Keratinocyte (primary cell): ENCODE measurements at regions not wholly inside any gene's neighbourhood (a gene's known extent, or its start where the extent isn't known, plus 50 kb on each side); places are given as distances from the start of the nearest gene placed in this dataset.

Experiments
- DNase-seq: peaks from one replicate; pipeline ENCODE4 v3.0.0-alpha.2; 2011; ENCODE audit warnings: low read depth, missing footprints, low spot score
- FAIRE-seq: peaks from 2 replicates; lab custom pipeline; 2011; peaks lifted over from hg19 to GRCh38; lab: Jason Lieb, UNC
- H2AFZ ChIP-seq: 2 replicates; pipeline ENCODE4 v1.6.0; 2012; ENCODE audit warnings: low read length, control low read depth, inconsistent platforms; ENCODE audit not compliant: control insufficient read depth
- H3K27ac ChIP-seq: 2 replicates; pipeline ENCODE4 v1.5.1; 2011; ENCODE audit warnings: low read length; ENCODE audit not compliant: control insufficient read depth, insufficient read depth
- H3K27me3 ChIP-seq: 3 replicates; pipeline ENCODE4 v1.6.0; 2011; ENCODE audit warnings: low read length; ENCODE audit not compliant: control insufficient read depth, insufficient read depth; ENCODE audit errors: extremely low read depth
- H3K36me3 ChIP-seq, 2 experiments: 2 replicates in 1 of 2; 3 replicates in 1 of 2; pipeline ENCODE4 v1.5.1; 2011; ENCODE audit warnings: low read length in 2 of 2, mild to moderate bottlenecking in 1 of 2; ENCODE audit not compliant: control insufficient read depth in 2 of 2, insufficient read depth in 2 of 2; ENCODE audit errors: extremely low read depth in 1 of 2
- H3K4me1 ChIP-seq: 3 replicates; pipeline ENCODE4 v1.5.1; 2011; ENCODE audit warnings: low read length; ENCODE audit not compliant: control insufficient read depth, insufficient read depth; ENCODE audit errors: extremely low read depth
- H3K4me2 ChIP-seq: 3 replicates; pipeline ENCODE4 v1.6.0; 2011; ENCODE audit warnings: low read depth, low read length; ENCODE audit not compliant: control insufficient read depth, insufficient read depth; ENCODE audit errors: extremely low read depth
- H3K4me3 ChIP-seq, 3 experiments: fragments of 200-600 bp in 1 of 3; sonication (generic) in 1 of 3; 2 replicates in 2 of 3; 3 replicates in 1 of 3; pipeline ENCODE4 v1.5.1; 2011 to 2016; ENCODE audit warnings: low read length in 3 of 3, mild to moderate bottlenecking in 3 of 3, control low read depth in 2 of 3, inconsistent platforms in 1 of 3, low read depth in 1 of 3, mixed read lengths in 1 of 3, mixed run types in 1 of 3, moderate library complexity in 1 of 3; ENCODE audit not compliant: control insufficient read depth in 2 of 3, insufficient read depth in 2 of 3; ENCODE audit errors: extremely low read depth in 1 of 3
- H3K79me2 ChIP-seq: 2 replicates; pipeline ENCODE4 v1.6.0; 2012; ENCODE audit warnings: low read length; ENCODE audit not compliant: control insufficient read depth, insufficient read depth
- H3K9ac ChIP-seq: 3 replicates; pipeline ENCODE4 v1.6.0; 2011; ENCODE audit warnings: low read length; ENCODE audit not compliant: control insufficient read depth, insufficient read depth; ENCODE audit errors: extremely low read depth
- H3K9me1 ChIP-seq: 3 replicates; pipeline ENCODE4 v1.6.0; 2011; ENCODE audit warnings: low read length; ENCODE audit not compliant: control insufficient read depth, insufficient read depth; ENCODE audit errors: extremely low read depth
- H3K9me3 ChIP-seq: 2 replicates; pipeline ENCODE4 v1.5.1; 2012; ENCODE audit warnings: low read depth, low read length; ENCODE audit not compliant: control insufficient read depth
- H4K20me1 ChIP-seq: 3 replicates; pipeline ENCODE4 v1.6.0; 2011; ENCODE audit warnings: low read length; ENCODE audit not compliant: control insufficient read depth, insufficient read depth; ENCODE audit errors: extremely low read depth
- EZH2 ChIP-seq: IDR thresholded peaks from one replicate; pipeline ENCODE4 v1.6.1; 2012; ENCODE audit warnings: inconsistent platforms, mild to moderate bottlenecking, low read length, moderate library complexity
- dilution Hi-C: fragments of 300-500 bp; cut with MboI; formaldehyde crosslinking; loops from one replicate; pipeline ENCODE4 v1.7.0; 2020; ENCODE audit warnings: low sequenced_read_pairs; ENCODE audit not compliant: extremely low pct_ligation_motif_present
- TF ChIP-seq, protein P1 (sequence below), 3 experiments: IDR thresholded peaks in 1 of 3; conservative IDR thresholded peaks in 1 of 3; optimal IDR thresholded peaks in 1 of 3; 2 replicates in 2 of 3; 3 replicates in 1 of 3; pipeline versions ENCODE3 to v1.5.1; 2011; ENCODE audit warnings: low read length in 3 of 3, mild to moderate bottlenecking in 3 of 3, moderate library complexity in 2 of 3, control low read depth in 1 of 3, inconsistent platforms in 1 of 3; ENCODE audit not compliant: insufficient read depth in 2 of 3; ENCODE audit errors: extremely low read depth in 1 of 3

GRCh38 chr6:27782748-27783147 is 129.4 kb downstream of the OR2B2 start:
- dilution Hi-C loops = no loop called here
- no peak for DNase-seq
- Histone ChIP-seq H3K4me1 (no peaks in the 10 kb centered on the region), H3K27me3 (peaks cover 3% of the 10 kb centered on the region), H3K4me3 (no peak overlapping the region), H3K79me2 (no peaks in the 10 kb centered on the region), H3K9me3 (no peaks in the 10 kb centered on the region), H2AFZ (no peak overlapping the region), H4K20me1 (no peaks in the 10 kb centered on the region), H3K9ac (no peak overlapping the region), H3K4me2 (no peak overlapping the region), H3K27ac (no peak overlapping the region), H3K9me1 (no peaks in the 10 kb centered on the region), H3K36me3 (no peaks in the 10 kb centered on the region)
- FAIRE-seq = no peak
- no peak for TF ChIP-seq EZH2
- TF ChIP-seq, protein P1, sequence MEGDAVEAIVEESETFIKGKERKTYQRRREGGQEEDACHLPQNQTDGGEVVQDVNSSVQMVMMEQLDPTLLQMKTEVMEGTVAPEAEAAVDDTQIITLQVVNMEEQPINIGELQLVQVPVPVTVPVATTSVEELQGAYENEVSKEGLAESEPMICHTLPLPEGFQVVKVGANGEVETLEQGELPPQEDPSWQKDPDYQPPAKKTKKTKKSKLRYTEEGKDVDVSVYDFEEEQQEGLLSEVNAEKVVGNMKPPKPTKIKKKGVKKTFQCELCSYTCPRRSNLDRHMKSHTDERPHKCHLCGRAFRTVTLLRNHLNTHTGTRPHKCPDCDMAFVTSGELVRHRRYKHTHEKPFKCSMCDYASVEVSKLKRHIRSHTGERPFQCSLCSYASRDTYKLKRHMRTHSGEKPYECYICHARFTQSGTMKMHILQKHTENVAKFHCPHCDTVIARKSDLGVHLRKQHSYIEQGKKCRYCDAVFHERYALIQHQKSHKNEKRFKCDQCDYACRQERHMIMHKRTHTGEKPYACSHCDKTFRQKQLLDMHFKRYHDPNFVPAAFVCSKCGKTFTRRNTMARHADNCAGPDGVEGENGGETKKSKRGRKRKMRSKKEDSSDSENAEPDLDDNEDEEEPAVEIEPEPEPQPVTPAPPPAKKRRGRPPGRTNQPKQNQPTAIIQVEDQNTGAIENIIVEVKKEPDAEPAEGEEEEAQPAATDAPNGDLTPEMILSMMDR (optimal IDR thresholded peaks at IDR 0.05 in 1 of 3, IDR thresholded peaks at IDR 0.05 in 1 of 3, conservative IDR thresholded peaks at IDR 0.05 in 1 of 3; ENCODE audit: extremely low read depth in 1 of 3, insufficient read depth in 2 of 3, low read length in 3 of 3) = no peak

- H4K20me1 ChIP-seq = no peaks in the 10 kb centered on the region
- no peaks in the 10 kb centered on the region for H3K36me3 ChIP-seq
- H3K9me1 ChIP-seq = no peaks in the 10 kb centered on the region
- peak overlapping the region; percentile 34 for H2AFZ ChIP-seq
- H3K79me2 ChIP-seq = no peaks in the 10 kb centered on the region
- TF ChIP-seq EZH2 = no peak
- TF ChIP-seq, protein P1 (optimal IDR thresholded peaks at IDR 0.05 in 1 of 3, IDR thresholded peaks at IDR 0.05 in 1 of 3, conservative IDR thresholded peaks at IDR 0.05 in 1 of 3; ENCODE audit: extremely low read depth in 1 of 3, insufficient read depth in 2 of 3, low read length in 3 of 3) = no peak
- H3K4me3 ChIP-seq = no peak overlapping the region
- dilution Hi-C loops = no loop called here
- FAIRE-seq (no peak), DNase-seq (no peak)
- peak overlapping the region; percentile 6 for H3K4me2 ChIP-seq
- H3K27ac ChIP-seq = no peak overlapping the region
- H3K27me3 ChIP-seq = no peaks in the 10 kb centered on the region
- H3K9ac ChIP-seq = no peak overlapping the region
- no peaks in the 10 kb centered on the region for H3K4me1 ChIP-seq
- no peaks in the 10 kb centered on the region for H3K9me3 ChIP-seq
Measured at GRCh38 chr6:27778625-27779417, 133.4 kb downstream of the OR2B2 start.
